ENCODE measurements at regions not wholly inside any gene's neighbourhood (a gene's known extent, or its start where the extent isn't known, plus 50 kb on each side); places are given as distances from the start of the nearest gene placed in this dataset.

- H3K9me2 ChIP-seq (ENCODE audit: insufficient read depth), result no peaks in the 10 kb centered on the region
- ATAC-seq, result no peak
- no peak overlapping the region for H3K27ac ChIP-seq (ENCODE audit: low read depth)
- H4K20me1 ChIP-seq (replicated peaks; ENCODE audit: insufficient read depth), result no peaks in the 10 kb centered on the region
- H3K4me1 ChIP-seq (ENCODE audit: insufficient read depth), result no peaks in the 10 kb centered on the region; the same call in 1 of the 2 replicates
- H3K9me3 Mint-ChIP-seq, result peaks cover 9% of the 10 kb centered on the region; the same call in 2 of the 3 replicates
- no peaks in the 10 kb centered on the region for H3K27me3 ChIP-seq (ENCODE audit: insufficient read depth)
- no peak overlapping the region for H2AFZ ChIP-seq
- H3K27ac Mint-ChIP-seq, result no peak overlapping the region
- H3K4me3 ChIP-seq, result no peak overlapping the region
- no peaks in the 10 kb centered on the region for H3K36me3 Mint-ChIP-seq (ENCODE audit: low read depth)
- no peaks in the 10 kb centered on the region for H3K79me2 ChIP-seq (replicated peaks; ENCODE audit: insufficient read depth)
- peaks cover 5% of the 10 kb centered on the region; the same call in 2 of the 3 replicates for H3K4me1 Mint-ChIP-seq
- H3K4me3 Mint-ChIP-seq, result no peak overlapping the region
- H3K27me3 Mint-ChIP-seq (ENCODE audit: insufficient read depth, low read depth, poor library complexity), result peaks cover 5% of the 10 kb centered on the region
- H3K36me3 ChIP-seq (ENCODE audit: insufficient read depth), result no peaks in the 10 kb centered on the region
- no peak for DNase-seq (ENCODE audit: low spot score)
- no peaks in the 10 kb centered on the region for H3F3A ChIP-seq (replicated peaks; ENCODE audit: low read depth)
- TF ChIP-seq ZNF331 (CRISPR knock-in tag; IDR thresholded peaks at IDR 0.05; ENCODE audit: low read depth), result no peak
- TF ChIP-seq EZH2 (IDR thresholded peaks at IDR 0.05; ENCODE audit: low read depth, unreplicated experiment), result no peak
- no peak for TF ChIP-seq JUNB (IDR thresholded peaks at IDR 0.05; ENCODE audit: unreplicated experiment)
- no peak for TF ChIP-seq POLR2AphosphoS5 (IDR thresholded peaks at IDR 0.05; ENCODE audit: low read depth)
- TF ChIP-seq REST (IDR thresholded peaks at IDR 0.05; ENCODE audit: unreplicated experiment), result no peak
- no peak for TF ChIP-seq ZNF462 (CRISPR knock-in tag; IDR thresholded peaks at IDR 0.05)
- no peak for TF ChIP-seq NANOG (IDR thresholded peaks at IDR 0.05; ENCODE audit: borderline replicate concordance)
- TF ChIP-seq, protein P1, sequence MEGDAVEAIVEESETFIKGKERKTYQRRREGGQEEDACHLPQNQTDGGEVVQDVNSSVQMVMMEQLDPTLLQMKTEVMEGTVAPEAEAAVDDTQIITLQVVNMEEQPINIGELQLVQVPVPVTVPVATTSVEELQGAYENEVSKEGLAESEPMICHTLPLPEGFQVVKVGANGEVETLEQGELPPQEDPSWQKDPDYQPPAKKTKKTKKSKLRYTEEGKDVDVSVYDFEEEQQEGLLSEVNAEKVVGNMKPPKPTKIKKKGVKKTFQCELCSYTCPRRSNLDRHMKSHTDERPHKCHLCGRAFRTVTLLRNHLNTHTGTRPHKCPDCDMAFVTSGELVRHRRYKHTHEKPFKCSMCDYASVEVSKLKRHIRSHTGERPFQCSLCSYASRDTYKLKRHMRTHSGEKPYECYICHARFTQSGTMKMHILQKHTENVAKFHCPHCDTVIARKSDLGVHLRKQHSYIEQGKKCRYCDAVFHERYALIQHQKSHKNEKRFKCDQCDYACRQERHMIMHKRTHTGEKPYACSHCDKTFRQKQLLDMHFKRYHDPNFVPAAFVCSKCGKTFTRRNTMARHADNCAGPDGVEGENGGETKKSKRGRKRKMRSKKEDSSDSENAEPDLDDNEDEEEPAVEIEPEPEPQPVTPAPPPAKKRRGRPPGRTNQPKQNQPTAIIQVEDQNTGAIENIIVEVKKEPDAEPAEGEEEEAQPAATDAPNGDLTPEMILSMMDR (conservative IDR thresholded peaks at IDR 0.05; ENCODE audit: low read depth in 2 of 2), result no peak
- no peak for TF ChIP-seq EZH2phosphoT487 (IDR thresholded peaks at IDR 0.05; ENCODE audit: unreplicated experiment)
- TF ChIP-seq CREB1 (CRISPR knock-in tag; IDR thresholded peaks at IDR 0.05; ENCODE audit: low read depth), result no peak
- no peak for TF ChIP-seq STAT1 (IDR thresholded peaks at IDR 0.05; ENCODE audit: unreplicated experiment)
- TF ChIP-seq ZNF114 (CRISPR knock-in tag; IDR thresholded peaks at IDR 0.05), result no peak
- no peak overlapping the region for H3K4me2 ChIP-seq
These were observed 373.0 kb upstream of the PROK2 start for GRCh38 chr3:72157748-72158638.
